Endothelial cell of umbilical vein (primary cell): ENCODE measurements at regions not wholly inside any gene's neighbourhood (a gene's known extent, or its start where the extent isn't known, plus 50 kb on each side); places are given as distances from the start of the nearest gene placed in this dataset.

ENCODE experiments used
- CTCF ChIP-seq, 2 donors: IDR thresholded peaks; 1 replicate in 1 of 2; 2 replicates in 1 of 2; pipeline ENCODE4 v1.5.1; 2011; ENCODE audit warnings: low read length in 2 of 2, mild to moderate bottlenecking in 2 of 2, moderate library complexity in 2 of 2, control low read depth in 1 of 2, inconsistent platforms in 1 of 2, low read depth in 1 of 2; ENCODE audit not compliant: insufficient read depth in 1 of 2; ENCODE audit errors: extremely low read depth in 1 of 2
- EZH2 ChIP-seq: IDR thresholded peaks from 2 replicates; pipeline ENCODE4 v1.6.1; 2012; ENCODE audit warnings: borderline replicate concordance, low read depth, mild to moderate bottlenecking, moderate library complexity, low read length, inconsistent platforms; ENCODE audit not compliant: severe bottlenecking
- JUN ChIP-seq: IDR thresholded peaks from 2 replicates; pipeline ENCODE4 v1.6.1; 2011; ENCODE audit warnings: borderline replicate concordance, low read depth; ENCODE audit not compliant: insufficient read length, insufficient read depth
- MAX ChIP-seq: IDR thresholded peaks from 2 replicates; pipeline ENCODE4 v1.6.1; 2011; ENCODE audit not compliant: insufficient read depth, insufficient read length
- POLR2A ChIP-seq: IDR thresholded peaks from 2 replicates; pipeline ENCODE4 v1.6.1; 2012; ENCODE audit warnings: low read depth, mild to moderate bottlenecking, control low read depth, low read length
- POLR2AphosphoS5 ChIP-seq: IDR thresholded peaks from 2 replicates; pipeline ENCODE4 v1.6.1; 2012; ENCODE audit warnings: low read depth, mild to moderate bottlenecking, control low read depth, low read length, moderate library complexity; ENCODE audit not compliant: insufficient read depth

- TF ChIP-seq EZH2 = no peak
- TF ChIP-seq POLR2A = no peak
- no peak for TF ChIP-seq CTCF (IDR thresholded peaks at IDR 0.05; ENCODE audit: extremely low read depth in 1 of 2, insufficient read depth in 1 of 2, low read depth in 1 of 2, low read length in 2 of 2)
- no peak for TF ChIP-seq POLR2AphosphoS5
- no peak for TF ChIP-seq MAX
- TF ChIP-seq JUN = no peak
Observed at GRCh38 chr13:111912453-111912866, 154.5 kb upstream of the SOX1 start.
